ENCODE measurements at regions not wholly inside any gene's neighbourhood (a gene's known extent, or its start where the extent isn't known, plus 50 kb on each side); places are given as distances from the start of the nearest gene placed in this dataset.

GRCh38 chr1:182143154-182143657, 81.7 kb upstream of the ZNF648 start (continued):
- no peak for TF ChIP-seq PRDM10 (CRISPR knock-in tag; IDR thresholded peaks at IDR 0.05; ENCODE audit: low read depth)
- no peak for TF ChIP-seq ZMYM2 (CRISPR knock-in tag; IDR thresholded peaks at IDR 0.05)
- TF ChIP-seq ZC3H4 (CRISPR knock-in tag; IDR thresholded peaks at IDR 0.05; ENCODE audit: borderline replicate concordance) = no peak
- TF ChIP-seq ELK4 (CRISPR knock-in tag; IDR thresholded peaks at IDR 0.05; ENCODE audit: borderline replicate concordance) = no peak
- no peak for TF ChIP-seq ZNF773 (CRISPR knock-in tag; IDR thresholded peaks at IDR 0.05; ENCODE audit: borderline replicate concordance)
- TF ChIP-seq ZBTB7B (CRISPR knock-in tag; IDR thresholded peaks at IDR 0.05) = peak; percentile 18; the same call in 1 of the 2 replicates
- no peak for TF ChIP-seq UBTF (CRISPR knock-in tag; IDR thresholded peaks at IDR 0.05)
- no peak for TF ChIP-seq SCMH1 (CRISPR knock-in tag; IDR thresholded peaks at IDR 0.05; ENCODE audit: borderline replicate concordance)
- TF ChIP-seq KDM5B (CRISPR knock-in tag; IDR thresholded peaks at IDR 0.05; ENCODE audit: borderline replicate concordance) = no peak; the same call in 1 of the 2 replicates
- TF ChIP-seq ZNF691 (CRISPR knock-in tag; IDR thresholded peaks at IDR 0.05; ENCODE audit: borderline replicate concordance, low read depth) = 0 out of 2 replicates have a peak, but pooled peaks have one; percentile 61
- no peak for TF ChIP-seq GTF3A (CRISPR knock-in tag; conservative IDR thresholded peaks at IDR 0.05)
- TF ChIP-seq PBX2 (CRISPR knock-in tag; IDR thresholded peaks at IDR 0.05) = no peak
- TF ChIP-seq ATF7 (IDR thresholded peaks at IDR 0.05) = no peak
- 0 out of 2 replicates have a peak, but pooled peaks have one; percentile 4 for TF ChIP-seq ATF7 (CRISPR knock-in tag; IDR thresholded peaks at IDR 0.05)
- no peak for TF ChIP-seq PCBP2 (optimal IDR thresholded peaks at IDR 0.05; ENCODE audit: low read depth, low read length, poor library complexity, severe bottlenecking)
- TF ChIP-seq MYC (CRISPR knock-in tag; IDR thresholded peaks at IDR 0.05; ENCODE audit: borderline replicate concordance) = no peak
- TF ChIP-seq STAG1 (CRISPR knock-in tag; IDR thresholded peaks at IDR 0.05) = peak; percentile 94
- TF ChIP-seq ELF4 (CRISPR knock-in tag; IDR thresholded peaks at IDR 0.05; ENCODE audit: borderline replicate concordance) = no peak
- peak; percentile 82 for TF ChIP-seq SMAD3 (CRISPR knock-in tag; IDR thresholded peaks at IDR 0.05)
- TF ChIP-seq ZNF331 (CRISPR knock-in tag; IDR thresholded peaks at IDR 0.05) = peak; percentile 54; the same call in 1 of the 2 replicates
- TF ChIP-seq ZNF740 (CRISPR knock-in tag; IDR thresholded peaks at IDR 0.05) = no peak
